HG03432 (cell line): ENCODE measurements at regions not wholly inside any gene's neighbourhood (a gene's known extent, or its start where the extent isn't known, plus 50 kb on each side); places are given as distances from the start of the nearest gene placed in this dataset.

ENCODE experiments used
- ATAC-seq: cut with Tn5 transposase; IDR thresholded peaks from one replicate; pipeline ENCODE4 v1.9.1; 2021; ENCODE audit warnings: mild to moderate bottlenecking, moderate library complexity; ENCODE audit not compliant: unreplicated experiment

DNA sequence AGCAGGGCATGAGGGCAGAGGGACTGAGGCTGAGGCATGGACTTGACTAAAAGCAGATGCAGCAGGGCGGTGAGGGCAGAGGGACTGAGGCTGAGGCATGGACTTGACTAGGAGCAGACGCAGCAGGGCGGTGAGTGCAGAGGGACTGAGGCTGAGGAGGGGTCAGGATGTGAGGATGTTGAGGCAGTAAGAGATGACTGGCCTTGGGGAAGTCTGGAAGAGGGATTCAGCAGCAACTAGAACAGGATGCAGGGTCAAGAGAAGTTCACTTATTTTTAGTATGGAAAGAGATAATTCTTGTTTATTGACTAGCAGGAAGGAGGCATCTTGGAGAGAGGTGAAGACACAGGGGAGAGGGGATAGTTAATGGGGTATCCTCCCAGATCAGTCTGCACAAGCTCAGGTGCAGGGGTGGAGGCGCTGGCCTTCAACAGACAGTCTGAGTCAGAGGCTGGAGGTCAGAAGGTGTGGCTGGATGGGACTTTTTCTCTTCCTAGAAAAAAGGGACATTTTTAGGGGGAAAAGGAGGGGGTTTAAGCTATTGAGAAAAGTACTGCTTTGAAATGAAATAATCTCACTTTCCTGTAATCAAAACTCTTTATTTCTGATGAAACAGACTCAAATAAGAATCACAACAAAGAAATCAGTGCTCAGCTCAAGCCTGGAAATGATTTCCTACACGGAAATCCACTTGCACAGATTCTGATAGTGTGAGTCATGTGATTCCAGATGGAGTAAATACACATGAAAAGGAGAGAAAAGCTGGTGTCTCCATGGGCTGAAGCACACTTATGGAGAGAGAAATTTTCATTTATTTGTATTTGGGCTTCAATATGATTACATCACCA is 130.9 kb downstream of the PALM2AKAP2 start:
- no peak for ATAC-seq

DNA sequence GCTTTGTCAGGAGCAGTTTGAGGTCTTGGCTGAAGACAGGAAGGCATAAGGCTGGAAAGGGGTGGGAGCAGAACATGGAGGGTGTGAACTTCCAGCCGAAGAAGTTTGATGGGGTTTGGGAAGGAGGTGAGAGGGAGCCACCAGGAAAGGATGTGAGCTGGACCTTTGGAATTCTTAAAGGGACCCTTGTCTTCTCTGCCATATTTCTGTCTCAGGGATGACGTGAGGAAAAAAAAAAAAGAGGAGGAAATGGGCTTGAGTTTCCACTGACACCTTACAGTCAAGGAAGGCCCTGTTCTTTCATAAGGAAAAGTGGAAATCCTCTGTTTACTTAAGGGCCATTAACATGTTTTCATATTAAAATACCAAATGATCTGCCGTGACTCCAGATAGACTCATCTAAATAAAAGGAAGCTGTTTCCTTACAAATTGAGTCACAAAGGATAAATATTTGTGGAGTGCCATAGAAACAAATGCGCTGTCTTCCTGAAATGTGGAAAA is 132.1 kb downstream of the PALM2AKAP2 start:
- ATAC-seq = no peak

- ATAC-seq = peak; percentile 65
Measured at GRCh38 chr9:109912726-109913460, 132.9 kb downstream of the PALM2AKAP2 start.

- no peak for ATAC-seq
Measured at GRCh38 chr9:109913461-109913810, 133.4 kb downstream of the PALM2AKAP2 start.

- peak; percentile 48 for ATAC-seq
Measured at GRCh38 chr9:109914280-109915027, 134.5 kb downstream of the PALM2AKAP2 start.

DNA sequence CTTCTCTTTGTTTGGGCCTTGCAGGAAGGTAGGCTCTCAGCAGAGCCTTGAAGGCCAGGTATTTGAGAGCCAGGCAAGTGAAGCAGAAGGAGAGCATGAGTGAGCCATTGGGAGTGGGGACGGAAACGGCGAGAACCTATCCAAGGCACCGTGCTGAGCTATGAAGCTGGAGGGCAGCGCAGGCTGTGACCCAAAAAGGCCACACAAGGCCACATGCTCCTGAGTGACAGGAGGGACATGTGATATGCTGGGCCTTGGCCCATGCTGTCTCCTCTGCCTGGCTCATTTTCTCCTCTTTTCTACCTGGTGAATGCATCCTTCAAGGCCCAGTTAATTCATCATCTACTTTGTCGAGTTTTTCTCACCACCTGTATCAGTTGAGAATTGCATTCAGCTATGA is 136.3 kb downstream of the PALM2AKAP2 start:
- ATAC-seq = no peak

GRCh38 chr9:109918339-109919163 is 138.6 kb downstream of the PALM2AKAP2 start:
- ATAC-seq = peak; percentile 75

- ATAC-seq = no peak
Measured at GRCh38 chr9:109919736-109920408, 139.9 kb downstream of the PALM2AKAP2 start.

GRCh38 chr9:109922617-109923470 is 142.8 kb downstream of the PALM2AKAP2 start:
- no peak for ATAC-seq

GRCh38 chr9:109923471-109923760 is 143.4 kb downstream of the PALM2AKAP2 start:
- ATAC-seq = no peak

- no peak for ATAC-seq
Measured at GRCh38 chr9:109923806-109924205, 143.8 kb downstream of the PALM2AKAP2 start.

GRCh38 chr9:109925799-109926198 is 145.8 kb downstream of the PALM2AKAP2 start:
- no peak for ATAC-seq

- ATAC-seq = peak; percentile 55
Measured at GRCh38 chr9:109926421-109926869, 146.4 kb downstream of the PALM2AKAP2 start.

DNA sequence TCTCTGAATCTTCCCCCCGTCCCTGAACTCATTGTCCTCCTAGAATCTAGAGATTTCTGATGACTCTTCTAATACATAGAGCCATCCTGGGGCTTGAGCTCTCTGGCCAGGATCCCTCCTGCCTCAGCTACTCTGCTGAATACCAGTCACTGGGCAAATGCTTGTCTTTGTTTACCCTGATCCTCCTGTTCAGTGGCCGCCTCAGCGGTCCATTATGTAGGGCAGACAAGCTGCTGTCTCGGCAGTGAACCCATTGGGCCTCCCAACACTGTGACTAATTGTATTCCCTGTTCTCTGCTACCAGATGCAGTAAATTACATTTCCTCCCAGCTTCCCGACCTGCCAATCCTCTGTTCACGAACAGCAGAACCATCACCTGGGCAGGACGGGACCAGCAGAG is 151.6 kb downstream of the PALM2AKAP2 start:
- ATAC-seq = no peak

GRCh38 chr9:109934136-109934856 is 154.3 kb downstream of the PALM2AKAP2 start:
- peak; percentile 37 for ATAC-seq

GRCh38 chr9:109934857-109935215 is 154.8 kb downstream of the PALM2AKAP2 start:
- ATAC-seq = no peak

GRCh38 chr9:109935406-109936087 is 155.5 kb downstream of the PALM2AKAP2 start:
- peak; percentile 87 for ATAC-seq
